ENCODE measurements at regions not wholly inside any gene's neighbourhood (a gene's known extent, or its start where the extent isn't known, plus 50 kb on each side); places are given as distances from the start of the nearest gene placed in this dataset.

DNA sequence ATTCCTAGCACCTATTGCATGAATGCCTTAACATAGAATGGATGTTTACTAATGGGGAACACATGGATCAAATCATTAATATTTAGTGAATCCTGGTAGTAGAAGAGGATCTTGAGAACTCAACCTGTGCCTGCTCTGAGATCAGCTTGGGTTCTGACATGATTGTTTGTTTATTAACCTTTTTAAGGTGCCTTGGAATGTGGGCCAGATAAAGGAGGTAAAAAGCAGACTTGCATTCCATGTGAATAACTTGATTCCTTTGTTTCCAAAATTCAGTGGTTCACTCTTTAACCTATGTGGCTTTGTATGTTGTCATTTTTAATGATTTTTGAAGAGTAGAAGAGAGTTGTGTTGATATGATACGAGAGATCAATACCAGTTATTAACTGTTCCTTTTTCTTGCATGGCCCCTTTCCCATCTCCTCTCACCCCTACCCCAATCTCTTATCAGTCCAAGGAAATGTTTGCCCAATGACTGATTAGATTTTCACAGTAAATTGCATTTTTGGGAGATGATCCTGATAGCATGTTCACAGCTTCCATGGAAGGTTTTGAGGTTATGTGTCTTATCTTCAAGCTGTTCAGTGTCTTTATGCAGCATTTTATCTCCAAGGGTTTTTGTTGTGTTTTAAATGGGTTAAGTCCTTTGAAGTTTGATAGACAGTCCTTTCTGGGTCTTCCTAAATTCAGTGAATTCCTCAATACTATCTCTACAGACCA is 193.7 kb upstream of the FRMD6 start:
- TF ChIP-seq GATA3 (IDR thresholded peaks at IDR 0.05; ENCODE audit: low read depth, low read length) (no peak), GATA2 (IDR thresholded peaks at IDR 0.05; ENCODE audit: low read depth, low read length) (no peak)

- TF ChIP-seq GATA2 (IDR thresholded peaks at IDR 0.05; ENCODE audit: low read depth, low read length) (no peak), GATA3 (IDR thresholded peaks at IDR 0.05; ENCODE audit: low read depth, low read length) (no peak)
Observed at GRCh38 chr14:51458563-51458955, 193.2 kb upstream of the FRMD6 start.

- no peak for TF ChIP-seq GATA3 (IDR thresholded peaks at IDR 0.05; ENCODE audit: low read depth, low read length)
- no peak for TF ChIP-seq GATA2 (IDR thresholded peaks at IDR 0.05; ENCODE audit: low read depth, low read length)
Observed at GRCh38 chr14:51460011-51460410, 191.7 kb upstream of the FRMD6 start.

DNA sequence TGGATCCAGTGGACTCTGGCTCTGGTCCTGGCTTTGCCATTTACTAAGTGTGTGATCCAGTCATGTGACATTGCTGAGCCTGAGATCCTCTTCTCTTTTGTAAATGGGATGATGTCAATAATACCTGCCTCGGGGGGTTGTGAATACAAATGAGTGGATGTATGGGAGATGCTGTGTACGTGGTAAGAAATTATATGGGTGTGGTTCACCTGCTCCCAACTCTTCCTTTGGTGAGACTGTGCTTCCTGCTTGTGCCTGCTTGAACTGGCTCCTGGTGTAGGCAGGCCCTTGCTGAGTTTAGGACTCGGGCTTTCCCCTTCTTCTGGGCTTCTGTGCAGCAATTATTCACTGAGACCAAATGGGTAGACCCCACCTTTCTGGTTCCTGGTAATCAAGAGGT is 189.5 kb upstream of the FRMD6 start:
- TF ChIP-seq GATA2 (IDR thresholded peaks at IDR 0.05; ENCODE audit: low read depth, low read length) (no peak), GATA3 (IDR thresholded peaks at IDR 0.05; ENCODE audit: low read depth, low read length) (no peak)

- TF ChIP-seq GATA2 (IDR thresholded peaks at IDR 0.05; ENCODE audit: low read depth, low read length) (no peak), GATA3 (IDR thresholded peaks at IDR 0.05; ENCODE audit: low read depth, low read length) (no peak)
Observed at GRCh38 chr14:51462706-51463105, 189.0 kb upstream of the FRMD6 start.

- no peak for TF ChIP-seq GATA2 (IDR thresholded peaks at IDR 0.05; ENCODE audit: low read depth, low read length)
- TF ChIP-seq GATA3 (IDR thresholded peaks at IDR 0.05; ENCODE audit: low read depth, low read length), result no peak
Observed at GRCh38 chr14:51463461-51463860, 188.2 kb upstream of the FRMD6 start.

DNA sequence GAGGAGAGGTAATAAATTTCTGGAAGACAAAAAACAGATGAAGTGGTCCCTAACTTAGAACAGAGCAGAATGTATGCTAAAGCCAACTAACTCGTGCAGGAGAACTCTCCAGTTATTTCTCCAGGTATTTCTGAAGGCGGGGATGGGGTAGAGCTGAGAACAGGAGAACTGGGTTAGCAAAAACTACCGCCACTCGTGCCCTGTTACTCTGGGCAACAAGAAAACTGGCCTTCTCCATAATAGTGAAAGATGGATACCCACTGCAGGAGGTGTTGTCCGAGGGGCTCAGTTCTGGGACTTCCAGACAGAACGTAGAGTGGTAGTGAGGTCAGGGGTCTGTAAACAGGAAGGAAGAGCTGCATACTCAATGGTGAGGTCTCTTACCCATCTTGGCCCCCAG is 187.3 kb upstream of the FRMD6 start:
- TF ChIP-seq GATA2 (IDR thresholded peaks at IDR 0.05; ENCODE audit: low read depth, low read length) (no peak), GATA3 (IDR thresholded peaks at IDR 0.05; ENCODE audit: low read depth, low read length) (no peak)

- TF ChIP-seq GATA3 (IDR thresholded peaks at IDR 0.05; ENCODE audit: low read depth, low read length), result no peak
- no peak for TF ChIP-seq GATA2 (IDR thresholded peaks at IDR 0.05; ENCODE audit: low read depth, low read length)
Observed at GRCh38 chr14:51465486-51465885, 186.2 kb upstream of the FRMD6 start.

- TF ChIP-seq GATA2 (IDR thresholded peaks at IDR 0.05; ENCODE audit: low read depth, low read length), result no peak
- TF ChIP-seq GATA3 (IDR thresholded peaks at IDR 0.05; ENCODE audit: low read depth, low read length), result no peak
Observed at GRCh38 chr14:51468523-51468922, 183.2 kb upstream of the FRMD6 start.

- no peak for TF ChIP-seq GATA2 (IDR thresholded peaks at IDR 0.05; ENCODE audit: low read depth, low read length)
- no peak for TF ChIP-seq GATA3 (IDR thresholded peaks at IDR 0.05; ENCODE audit: low read depth, low read length)
Observed at GRCh38 chr14:51472881-51473280, 178.8 kb upstream of the FRMD6 start.

GRCh38 chr14:51473351-51473750 is 178.4 kb upstream of the FRMD6 start:
- no peak for TF ChIP-seq GATA3 (IDR thresholded peaks at IDR 0.05; ENCODE audit: low read depth, low read length)
- TF ChIP-seq GATA2 (IDR thresholded peaks at IDR 0.05; ENCODE audit: low read depth, low read length), result no peak

GRCh38 chr14:51473808-51474565 is 177.7 kb upstream of the FRMD6 start:
- TF ChIP-seq GATA2 (IDR thresholded peaks at IDR 0.05; ENCODE audit: low read depth, low read length) (no peak; the same call in 1 of the 2 replicates), GATA3 (IDR thresholded peaks at IDR 0.05; ENCODE audit: low read depth, low read length) (peak; percentile 60)

GRCh38 chr14:51474854-51475253 is 176.9 kb upstream of the FRMD6 start:
- no peak for TF ChIP-seq GATA3 (IDR thresholded peaks at IDR 0.05; ENCODE audit: low read depth, low read length)
- TF ChIP-seq GATA2 (IDR thresholded peaks at IDR 0.05; ENCODE audit: low read depth, low read length), result no peak

DNA sequence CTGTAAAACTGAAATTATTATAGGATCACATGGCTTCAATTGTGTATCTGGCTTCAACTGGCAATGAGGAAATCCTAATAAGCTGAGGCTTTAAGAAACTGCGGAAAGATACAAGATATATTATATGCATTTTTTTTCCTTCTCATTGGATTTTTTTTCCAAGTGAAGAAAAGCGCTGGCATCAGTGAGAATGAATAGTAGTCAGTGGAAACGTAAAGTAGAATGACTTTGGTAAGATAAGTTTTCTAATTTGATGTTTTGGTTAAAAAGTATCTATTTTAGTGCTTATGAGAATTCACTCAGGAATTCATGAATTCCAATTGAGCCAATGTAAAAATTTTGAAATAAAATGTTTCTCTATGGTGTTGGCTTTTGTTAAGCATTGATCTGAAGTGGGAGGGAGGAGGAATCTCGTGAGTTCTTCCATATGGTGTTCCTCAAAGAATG is 173.5 kb upstream of the FRMD6 start:
- no peak for TF ChIP-seq GATA2 (IDR thresholded peaks at IDR 0.05; ENCODE audit: low read depth, low read length)

All from SH-SY5Y (cell line).